Cardiac muscle cell (in vitro differentiated cells and primary cell): ENCODE measurements at regions not wholly inside any gene's neighbourhood (a gene's known extent, or its start where the extent isn't known, plus 50 kb on each side); places are given as distances from the start of the nearest gene placed in this dataset.

Experiments used
- DNase-seq, 2 donors: peaks; one replicate each; pipeline versions ENCODE4 v3.0.0 to v3.0.0-alpha.2; 2010 to 2017; ENCODE audit warnings: low read depth in 1 of 2, low spot score in 1 of 2
- H3K27ac ChIP-seq: fragments of 200-600 bp; sonication (generic); 2 replicates; pipeline ENCODE4 v1.5.1; 2016
- H3K27me3 ChIP-seq: fragments of 200-600 bp; sonication (generic); 2 replicates; pipeline ENCODE4 v1.6.0; 2016; ENCODE audit warnings: control low read depth
- H3K36me3 ChIP-seq: fragments of 200-600 bp; sonication (generic); 2 replicates; pipeline ENCODE4 v1.5.1; 2016; ENCODE audit warnings: control low read depth
- H3K4me1 ChIP-seq: fragments of 200-600 bp; sonication (generic); 2 replicates; pipeline ENCODE4 v1.8.1; 2017; ENCODE audit warnings: low read depth, mild to moderate bottlenecking, mixed run types
- H3K4me3 ChIP-seq: fragments of 200-600 bp; sonication (generic); 2 replicates; pipeline ENCODE4 v1.5.1; 2016; ENCODE audit warnings: mild to moderate bottlenecking
- H3K9me3 ChIP-seq: fragments of 200-600 bp; sonication (generic); 2 replicates; pipeline ENCODE4 v1.5.1; 2017; ENCODE audit warnings: low read depth, mild to moderate bottlenecking, control low read depth
- TF ChIP-seq, protein P1 (sequence below): IDR thresholded peaks from 2 replicates; pipeline ENCODE4 v1.5.1; 2012; ENCODE audit warnings: low read depth, mild to moderate bottlenecking, low read length

DNA sequence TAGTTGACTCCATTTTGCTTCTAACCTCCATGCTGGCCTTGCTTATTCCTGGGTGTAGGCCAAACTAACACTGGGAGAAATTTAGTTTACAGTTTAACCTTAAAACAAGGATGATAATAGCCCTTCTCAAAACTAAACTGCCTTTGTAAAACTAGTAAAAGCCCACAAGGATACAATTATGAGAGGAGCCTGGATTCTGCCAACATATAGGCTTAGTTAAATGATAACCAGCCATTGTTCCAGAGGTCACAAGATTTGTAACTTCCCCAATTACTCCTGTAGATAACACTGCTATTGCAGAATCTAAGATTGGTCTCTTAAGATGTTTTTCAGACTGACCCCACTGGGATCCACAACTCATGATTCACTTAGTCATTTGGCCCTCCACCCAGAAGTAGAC is 2300.3 kb upstream of the C9orf72 start:
- Histone ChIP-seq H3K4me1 (no peaks in the 10 kb centered on the region), H3K4me3 (no peak overlapping the region), H3K9me3 (no peaks in the 10 kb centered on the region), H3K36me3 (no peaks in the 10 kb centered on the region), H3K27me3 (no peaks in the 10 kb centered on the region), H3K27ac (no peak overlapping the region)
- TF ChIP-seq, protein P1, sequence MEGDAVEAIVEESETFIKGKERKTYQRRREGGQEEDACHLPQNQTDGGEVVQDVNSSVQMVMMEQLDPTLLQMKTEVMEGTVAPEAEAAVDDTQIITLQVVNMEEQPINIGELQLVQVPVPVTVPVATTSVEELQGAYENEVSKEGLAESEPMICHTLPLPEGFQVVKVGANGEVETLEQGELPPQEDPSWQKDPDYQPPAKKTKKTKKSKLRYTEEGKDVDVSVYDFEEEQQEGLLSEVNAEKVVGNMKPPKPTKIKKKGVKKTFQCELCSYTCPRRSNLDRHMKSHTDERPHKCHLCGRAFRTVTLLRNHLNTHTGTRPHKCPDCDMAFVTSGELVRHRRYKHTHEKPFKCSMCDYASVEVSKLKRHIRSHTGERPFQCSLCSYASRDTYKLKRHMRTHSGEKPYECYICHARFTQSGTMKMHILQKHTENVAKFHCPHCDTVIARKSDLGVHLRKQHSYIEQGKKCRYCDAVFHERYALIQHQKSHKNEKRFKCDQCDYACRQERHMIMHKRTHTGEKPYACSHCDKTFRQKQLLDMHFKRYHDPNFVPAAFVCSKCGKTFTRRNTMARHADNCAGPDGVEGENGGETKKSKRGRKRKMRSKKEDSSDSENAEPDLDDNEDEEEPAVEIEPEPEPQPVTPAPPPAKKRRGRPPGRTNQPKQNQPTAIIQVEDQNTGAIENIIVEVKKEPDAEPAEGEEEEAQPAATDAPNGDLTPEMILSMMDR, result no peak
- DNase-seq, result no peak

DNA sequence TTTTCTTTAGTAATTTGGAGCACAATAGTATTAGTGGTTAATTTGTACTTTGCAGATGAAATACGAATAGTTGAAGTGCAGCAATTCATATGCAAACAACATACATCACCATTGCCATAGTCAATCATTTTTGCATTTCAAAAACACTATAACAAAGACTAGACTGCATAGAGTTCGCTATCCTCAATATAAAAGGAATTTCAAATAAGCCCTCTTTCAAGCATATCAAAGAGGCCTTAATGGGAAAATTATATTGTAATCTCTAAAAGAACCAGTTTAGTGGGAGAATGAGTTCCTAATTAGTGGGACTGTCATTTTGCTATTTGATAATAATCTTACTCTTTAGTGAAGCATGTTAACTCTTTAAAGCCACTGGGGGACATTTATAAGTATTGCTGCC is 2302.3 kb upstream of the C9orf72 start:
- Histone ChIP-seq H3K27me3 (no peaks in the 10 kb centered on the region), H3K4me3 (no peak overlapping the region), H3K4me1 (no peaks in the 10 kb centered on the region), H3K9me3 (no peaks in the 10 kb centered on the region), H3K36me3 (no peaks in the 10 kb centered on the region), H3K27ac (no peak overlapping the region)
- TF ChIP-seq, protein P1, result no peak
- DNase-seq, result no peak

DNA sequence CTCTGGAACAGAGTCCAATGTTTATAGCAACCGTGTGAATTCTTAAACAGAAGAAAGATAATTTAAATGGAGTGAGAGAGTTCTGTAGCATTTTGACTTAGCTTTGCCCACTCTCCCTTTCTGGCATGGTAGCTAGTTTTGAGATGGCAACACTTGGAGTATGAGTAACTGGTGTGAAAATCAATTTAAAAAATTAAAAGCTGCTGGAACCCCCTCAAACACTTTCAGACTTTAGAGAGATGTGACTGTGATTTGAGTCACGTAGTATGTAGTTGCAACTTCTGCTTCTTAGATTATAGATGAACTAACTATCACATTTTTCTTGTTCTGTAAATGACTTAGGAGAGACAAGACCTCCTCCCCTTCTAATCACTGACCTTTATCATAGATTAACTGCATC is 2309.5 kb upstream of the C9orf72 start:
- no peaks in the 10 kb centered on the region for H3K27me3 ChIP-seq
- H3K9me3 ChIP-seq, result no peaks in the 10 kb centered on the region
- H3K4me1 ChIP-seq, result no peaks in the 10 kb centered on the region
- DNase-seq, result no peak
- H3K27ac ChIP-seq, result no peak overlapping the region
- TF ChIP-seq, protein P1, result no peak
- H3K4me3 ChIP-seq, result no peak overlapping the region
- no peaks in the 10 kb centered on the region for H3K36me3 ChIP-seq

DNA sequence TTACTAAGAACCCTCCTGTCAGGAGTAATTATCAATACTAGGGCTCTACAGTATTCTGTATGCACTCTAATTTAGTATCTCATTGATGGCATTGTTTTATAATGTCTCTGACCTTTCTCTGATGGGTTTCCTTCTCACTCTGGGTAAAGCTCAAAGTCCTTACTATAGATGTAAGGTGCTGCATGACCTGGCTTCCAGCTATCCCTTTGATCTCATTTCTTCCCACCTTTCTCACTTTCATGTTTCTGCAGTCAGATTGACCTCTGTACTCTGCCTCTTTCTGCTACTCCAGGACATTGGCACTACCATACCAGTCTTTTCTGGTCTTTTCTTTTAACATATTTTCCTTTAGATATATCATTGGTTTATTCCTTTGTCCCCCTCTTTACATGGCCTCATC is 2332.8 kb upstream of the C9orf72 start:
- H3K9me3 ChIP-seq, result no peaks in the 10 kb centered on the region
- H3K27me3 ChIP-seq, result no peaks in the 10 kb centered on the region
- H3K4me3 ChIP-seq, result no peak overlapping the region
- H3K4me1 ChIP-seq, result no peaks in the 10 kb centered on the region
- no peaks in the 10 kb centered on the region for H3K36me3 ChIP-seq
- TF ChIP-seq, protein P1, result no peak
- H3K27ac ChIP-seq, result no peak overlapping the region
- DNase-seq, result no peak

DNA sequence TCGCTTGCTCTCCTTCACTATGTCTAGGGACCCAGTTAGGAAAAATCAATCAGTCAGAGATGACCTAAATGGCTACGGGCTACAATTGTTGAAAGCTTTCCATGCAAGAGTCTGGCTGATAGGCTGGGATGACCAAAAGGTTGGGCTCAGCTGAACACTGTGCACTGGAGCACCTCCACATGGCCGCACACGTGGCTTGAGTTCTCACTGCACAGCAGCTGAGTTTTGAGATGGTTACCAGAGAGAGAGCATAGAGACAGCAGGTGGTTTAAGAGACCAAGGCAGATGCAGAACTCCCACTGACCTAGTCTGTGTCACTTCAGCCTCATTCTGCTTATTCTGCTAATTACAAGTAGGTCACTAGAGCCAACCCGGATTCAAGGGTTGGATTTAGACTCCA is 2354.8 kb upstream of the C9orf72 start:
- no peak for DNase-seq
- no peaks in the 10 kb centered on the region for H3K27me3 ChIP-seq
- no peaks in the 10 kb centered on the region for H3K4me1 ChIP-seq
- TF ChIP-seq, protein P1, result no peak
- no peaks in the 10 kb centered on the region for H3K36me3 ChIP-seq
- no peaks in the 10 kb centered on the region for H3K9me3 ChIP-seq
- no peak overlapping the region for H3K4me3 ChIP-seq
- H3K27ac ChIP-seq, result no peak overlapping the region

DNA sequence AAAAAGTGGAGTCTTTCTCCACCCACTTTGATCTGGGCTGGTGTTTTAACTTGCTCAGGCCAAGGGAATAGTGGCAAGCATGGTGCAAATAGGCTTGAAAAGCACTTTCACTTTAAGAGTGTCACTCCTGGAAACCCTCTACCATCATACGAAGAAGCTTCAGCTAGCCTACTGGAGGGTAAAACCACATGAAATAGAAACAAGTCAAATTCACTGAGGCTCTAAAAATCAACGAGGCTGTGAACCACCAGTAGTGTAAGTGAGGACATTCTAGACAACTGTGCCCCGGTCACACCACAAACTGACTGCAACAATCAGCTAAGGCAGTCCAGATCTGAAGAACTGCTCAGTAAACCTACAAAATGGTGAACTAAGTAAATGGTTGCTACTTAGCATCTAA is 2366.3 kb upstream of the C9orf72 start:
- Histone ChIP-seq H3K9me3 (no peaks in the 10 kb centered on the region), H3K4me3 (no peak overlapping the region), H3K4me1 (no peaks in the 10 kb centered on the region), H3K27me3 (no peaks in the 10 kb centered on the region), H3K27ac (no peak overlapping the region), H3K36me3 (no peaks in the 10 kb centered on the region)
- TF ChIP-seq, protein P1, result no peak
- DNase-seq, result no peak
